GM23338 (cell line): ENCODE measurements at regions not wholly inside any gene's neighbourhood (a gene's known extent, or its start where the extent isn't known, plus 50 kb on each side); places are given as distances from the start of the nearest gene placed in this dataset.

Experiments used
- ATAC-seq: fragments of 200-7000 bp; cut with Tn5 transposase; 3 replicates; pipeline ENCODE4 v1.9.1; 2020
- DNase-seq: peaks from one replicate; pipeline ENCODE4 v3.0.0-alpha.2; 2015; ENCODE audit warnings: low spot score
- H2AFZ ChIP-seq: fragments of 200-600 bp; sonication (generic); 2 replicates; pipeline ENCODE4 v1.8.0; 2016; ENCODE audit warnings: antibody characterized with exemption, mild to moderate bottlenecking, moderate library complexity
- H3F3A ChIP-seq: fragments of 200-600 bp; sonication (generic); replicated peaks from 2 replicates; pipeline ENCODE4 v1.8.0; 2017; ENCODE audit warnings: antibody characterized with exemption, mixed run types, low read depth
- H3K27ac ChIP-seq: fragments of 200-600 bp; sonication (generic); 2 replicates; pipeline ENCODE4 v1.6.1; 2016; ENCODE audit warnings: low read depth
- H3K27me3 ChIP-seq: fragments of 200-600 bp; sonication (generic); 2 replicates; pipeline ENCODE4 v1.8.0; 2016; ENCODE audit warnings: mild to moderate bottlenecking, mixed run types, moderate library complexity; ENCODE audit not compliant: insufficient read depth
- H3K36me3 ChIP-seq: fragments of 200-600 bp; sonication (generic); 2 replicates; pipeline ENCODE4 v1.8.0; 2016; ENCODE audit warnings: mild to moderate bottlenecking; ENCODE audit not compliant: insufficient read depth
- H3K4me1 ChIP-seq: fragments of 200-600 bp; sonication (generic); 2 replicates; pipeline ENCODE4 v1.8.0; 2016; ENCODE audit warnings: mild to moderate bottlenecking, moderate library complexity; ENCODE audit not compliant: insufficient read depth
- H3K4me2 ChIP-seq: fragments of 200-600 bp; sonication (generic); 2 replicates; pipeline ENCODE4 v1.7.1; 2017; ENCODE audit warnings: mixed run types
- H3K4me3 ChIP-seq: fragments of 200-600 bp; sonication (generic); 2 replicates; pipeline ENCODE4 v1.6.1; 2016; ENCODE audit warnings: mixed run types
- H3K79me2 ChIP-seq: fragments of 200-600 bp; sonication (generic); replicated peaks from 2 replicates; pipeline ENCODE4 v1.8.0; 2017; ENCODE audit warnings: mild to moderate bottlenecking; ENCODE audit not compliant: insufficient read depth
- H3K9me2 ChIP-seq: fragments of 200-600 bp; sonication (generic); 2 replicates; pipeline ENCODE4 v1.8.0; 2017; ENCODE audit not compliant: insufficient read depth
- H4K20me1 ChIP-seq: fragments of 200-600 bp; sonication (generic); replicated peaks from 2 replicates; pipeline ENCODE4 v1.8.0; 2017; ENCODE audit warnings: mild to moderate bottlenecking; ENCODE audit not compliant: insufficient read depth
- H3K27ac Mint-ChIP-seq: 2 replicates; pipeline ENCODE4 v1.8.0; 2020; ENCODE audit warnings: inconsistent platforms, mild to moderate bottlenecking, moderate library complexity, mixed read lengths
- H3K27me3 Mint-ChIP-seq: 3 replicates; pipeline ENCODE4 v1.8.0; 2022; ENCODE audit warnings: low read depth, mild to moderate bottlenecking, moderate library complexity, mixed read lengths, inconsistent platforms; ENCODE audit not compliant: insufficient read depth, poor library complexity
- H3K36me3 Mint-ChIP-seq: 3 replicates; pipeline ENCODE4 v1.8.0; 2021; ENCODE audit warnings: low read depth, mild to moderate bottlenecking, inconsistent platforms, moderate library complexity, mixed read lengths
- H3K4me1 Mint-ChIP-seq: 3 replicates; pipeline ENCODE4 v1.8.0; 2020; ENCODE audit warnings: mild to moderate bottlenecking, inconsistent platforms, mixed read lengths
- H3K4me3 Mint-ChIP-seq: 3 replicates; pipeline ENCODE4 v1.8.0; 2021; ENCODE audit warnings: moderate library complexity, mild to moderate bottlenecking, inconsistent platforms, mixed read lengths
- H3K9me3 Mint-ChIP-seq: 3 replicates; pipeline ENCODE4 v1.8.0; 2020; ENCODE audit warnings: moderate library complexity, mild to moderate bottlenecking, inconsistent platforms, mixed read lengths
- EZH2 ChIP-seq: fragments of 200-600 bp; sonication (generic); IDR thresholded peaks from one replicate; pipeline ENCODE4 v1.8.0; 2017; ENCODE audit warnings: antibody characterized with exemption, mild to moderate bottlenecking, low read depth; ENCODE audit not compliant: unreplicated experiment
- EZH2phosphoT487 ChIP-seq: fragments of 200-600 bp; sonication (generic); IDR thresholded peaks from one replicate; pipeline ENCODE4 v1.8.1; 2018; ENCODE audit warnings: antibody characterized with exemption; ENCODE audit not compliant: unreplicated experiment
- JUNB ChIP-seq: IDR thresholded peaks from one replicate; pipeline ENCODE4 v1.6.1; 2016; ENCODE audit warnings: antibody characterized with exemption; ENCODE audit not compliant: unreplicated experiment
- NANOG ChIP-seq: IDR thresholded peaks from 2 replicates; pipeline ENCODE4 v1.6.1; 2016; ENCODE audit warnings: antibody characterized with exemption, borderline replicate concordance
- POLR2AphosphoS5 ChIP-seq: IDR thresholded peaks from 2 replicates; pipeline ENCODE4 v1.6.1; 2016; ENCODE audit warnings: antibody characterized with exemption, low read depth
- STAT1 ChIP-seq: IDR thresholded peaks from one replicate; pipeline ENCODE4 v1.6.1; 2016; ENCODE audit warnings: antibody characterized with exemption; ENCODE audit not compliant: unreplicated experiment
- ZNF114 ChIP-seq: fragments of 250-450 bp; sonication (Bioruptor Pico); IDR thresholded peaks from 2 replicates; pipeline ENCODE4 v1.5.0; 2020; ENCODE audit warnings: mild to moderate bottlenecking, moderate library complexity
- ZNF331 ChIP-seq: fragments of 250-450 bp; sonication (Bioruptor Pico); IDR thresholded peaks from 2 replicates; pipeline ENCODE4 v1.5.0; 2020; ENCODE audit warnings: low read depth, mild to moderate bottlenecking, moderate library complexity
- TF ChIP-seq, protein P1 (sequence below), 2 experiments: fragments of 200-600 bp in 1 of 2; sonication (generic) in 1 of 2; conservative IDR thresholded peaks; 2 replicates each; pipeline versions ENCODE4 v1.5.1 to v1.6.1; 2016 to 2017; ENCODE audit warnings: antibody characterized with exemption in 2 of 2, low read depth in 2 of 2, mild to moderate bottlenecking in 2 of 2, moderate library complexity in 1 of 2
- TF ChIP-seq, protein P2 (sequence below): IDR thresholded peaks from 2 replicates; pipeline ENCODE4 v1.6.1; 2016; ENCODE audit warnings: antibody characterized with exemption
- TF ChIP-seq, protein P3 (sequence below): IDR thresholded peaks from one replicate; pipeline ENCODE4 v1.6.1; 2018; ENCODE audit warnings: antibody characterized with exemption; ENCODE audit not compliant: unreplicated experiment
- TF ChIP-seq, protein P4 (sequence below): fragments of 250-450 bp; sonication (Bioruptor Pico); IDR thresholded peaks from 2 replicates; pipeline ENCODE4 v1.5.0; 2020; ENCODE audit warnings: mild to moderate bottlenecking, moderate library complexity

DNA sequence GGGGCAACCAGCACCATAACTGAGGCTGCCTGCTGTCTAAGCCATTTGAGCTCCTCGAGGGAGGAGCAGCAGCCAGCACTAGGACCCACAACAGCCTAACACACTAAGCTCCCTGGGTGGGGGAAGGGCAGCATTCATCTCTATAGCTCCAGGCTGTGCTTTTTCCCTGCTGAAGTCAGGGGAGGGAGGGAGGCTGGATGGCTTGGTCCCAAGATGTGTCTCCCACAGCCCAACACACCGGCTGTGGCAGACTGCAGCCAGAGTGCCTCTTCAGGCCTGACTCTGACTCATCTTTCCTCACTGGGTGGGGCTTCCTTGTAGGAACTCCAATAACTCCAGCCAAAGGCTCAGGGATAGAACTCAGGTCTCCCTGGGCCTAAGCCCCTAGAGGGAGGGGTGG, 296.3 kb downstream of the PRDM2 start (continued):
- TF ChIP-seq, protein P1, sequence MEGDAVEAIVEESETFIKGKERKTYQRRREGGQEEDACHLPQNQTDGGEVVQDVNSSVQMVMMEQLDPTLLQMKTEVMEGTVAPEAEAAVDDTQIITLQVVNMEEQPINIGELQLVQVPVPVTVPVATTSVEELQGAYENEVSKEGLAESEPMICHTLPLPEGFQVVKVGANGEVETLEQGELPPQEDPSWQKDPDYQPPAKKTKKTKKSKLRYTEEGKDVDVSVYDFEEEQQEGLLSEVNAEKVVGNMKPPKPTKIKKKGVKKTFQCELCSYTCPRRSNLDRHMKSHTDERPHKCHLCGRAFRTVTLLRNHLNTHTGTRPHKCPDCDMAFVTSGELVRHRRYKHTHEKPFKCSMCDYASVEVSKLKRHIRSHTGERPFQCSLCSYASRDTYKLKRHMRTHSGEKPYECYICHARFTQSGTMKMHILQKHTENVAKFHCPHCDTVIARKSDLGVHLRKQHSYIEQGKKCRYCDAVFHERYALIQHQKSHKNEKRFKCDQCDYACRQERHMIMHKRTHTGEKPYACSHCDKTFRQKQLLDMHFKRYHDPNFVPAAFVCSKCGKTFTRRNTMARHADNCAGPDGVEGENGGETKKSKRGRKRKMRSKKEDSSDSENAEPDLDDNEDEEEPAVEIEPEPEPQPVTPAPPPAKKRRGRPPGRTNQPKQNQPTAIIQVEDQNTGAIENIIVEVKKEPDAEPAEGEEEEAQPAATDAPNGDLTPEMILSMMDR (conservative IDR thresholded peaks at IDR 0.05; ENCODE audit: low read depth in 2 of 2), result no peak
- TF ChIP-seq, protein P2, sequence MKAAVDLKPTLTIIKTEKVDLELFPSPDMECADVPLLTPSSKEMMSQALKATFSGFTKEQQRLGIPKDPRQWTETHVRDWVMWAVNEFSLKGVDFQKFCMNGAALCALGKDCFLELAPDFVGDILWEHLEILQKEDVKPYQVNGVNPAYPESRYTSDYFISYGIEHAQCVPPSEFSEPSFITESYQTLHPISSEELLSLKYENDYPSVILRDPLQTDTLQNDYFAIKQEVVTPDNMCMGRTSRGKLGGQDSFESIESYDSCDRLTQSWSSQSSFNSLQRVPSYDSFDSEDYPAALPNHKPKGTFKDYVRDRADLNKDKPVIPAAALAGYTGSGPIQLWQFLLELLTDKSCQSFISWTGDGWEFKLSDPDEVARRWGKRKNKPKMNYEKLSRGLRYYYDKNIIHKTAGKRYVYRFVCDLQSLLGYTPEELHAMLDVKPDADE, result no peak
- TF ChIP-seq NANOG, result no peak
- no peak for TF ChIP-seq ZNF331 (CRISPR knock-in tag)
- TF ChIP-seq STAT1, result no peak
- TF ChIP-seq, protein P3, sequence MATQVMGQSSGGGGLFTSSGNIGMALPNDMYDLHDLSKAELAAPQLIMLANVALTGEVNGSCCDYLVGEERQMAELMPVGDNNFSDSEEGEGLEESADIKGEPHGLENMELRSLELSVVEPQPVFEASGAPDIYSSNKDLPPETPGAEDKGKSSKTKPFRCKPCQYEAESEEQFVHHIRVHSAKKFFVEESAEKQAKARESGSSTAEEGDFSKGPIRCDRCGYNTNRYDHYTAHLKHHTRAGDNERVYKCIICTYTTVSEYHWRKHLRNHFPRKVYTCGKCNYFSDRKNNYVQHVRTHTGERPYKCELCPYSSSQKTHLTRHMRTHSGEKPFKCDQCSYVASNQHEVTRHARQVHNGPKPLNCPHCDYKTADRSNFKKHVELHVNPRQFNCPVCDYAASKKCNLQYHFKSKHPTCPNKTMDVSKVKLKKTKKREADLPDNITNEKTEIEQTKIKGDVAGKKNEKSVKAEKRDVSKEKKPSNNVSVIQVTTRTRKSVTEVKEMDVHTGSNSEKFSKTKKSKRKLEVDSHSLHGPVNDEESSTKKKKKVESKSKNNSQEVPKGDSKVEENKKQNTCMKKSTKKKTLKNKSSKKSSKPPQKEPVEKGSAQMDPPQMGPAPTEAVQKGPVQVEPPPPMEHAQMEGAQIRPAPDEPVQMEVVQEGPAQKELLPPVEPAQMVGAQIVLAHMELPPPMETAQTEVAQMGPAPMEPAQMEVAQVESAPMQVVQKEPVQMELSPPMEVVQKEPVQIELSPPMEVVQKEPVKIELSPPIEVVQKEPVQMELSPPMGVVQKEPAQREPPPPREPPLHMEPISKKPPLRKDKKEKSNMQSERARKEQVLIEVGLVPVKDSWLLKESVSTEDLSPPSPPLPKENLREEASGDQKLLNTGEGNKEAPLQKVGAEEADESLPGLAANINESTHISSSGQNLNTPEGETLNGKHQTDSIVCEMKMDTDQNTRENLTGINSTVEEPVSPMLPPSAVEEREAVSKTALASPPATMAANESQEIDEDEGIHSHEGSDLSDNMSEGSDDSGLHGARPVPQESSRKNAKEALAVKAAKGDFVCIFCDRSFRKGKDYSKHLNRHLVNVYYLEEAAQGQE, result no peak
- no peak for TF ChIP-seq EZH2
- TF ChIP-seq ZNF114 (CRISPR knock-in tag), result no peak
- TF ChIP-seq EZH2phosphoT487, result no peak
- no peak for TF ChIP-seq JUNB
- TF ChIP-seq POLR2AphosphoS5, result no peak

DNA sequence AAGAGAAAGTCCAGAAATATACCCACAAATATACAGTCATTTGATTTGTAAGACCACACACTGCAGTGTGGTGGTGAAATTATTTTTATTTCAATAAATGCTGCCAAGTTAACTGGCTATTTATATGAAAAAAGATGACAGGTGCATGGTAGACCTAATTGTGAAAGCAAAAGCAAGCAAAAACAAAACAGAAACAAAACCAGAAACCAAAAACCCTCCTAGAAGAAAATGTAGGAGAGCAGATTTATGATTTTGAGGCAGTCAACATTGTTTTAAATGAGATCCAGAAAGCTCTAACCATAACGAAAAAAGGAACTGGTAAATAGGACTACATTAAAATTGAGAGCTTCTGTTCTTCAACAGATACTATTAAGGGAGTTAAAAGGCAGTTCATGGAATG, 303.6 kb downstream of the PRDM2 start:
- Mint-ChIP-seq H3K36me3 (peaks cover 18% of the 10 kb centered on the region), H3K4me1 (no peaks in the 10 kb centered on the region), H3K27me3 (peaks cover 2% of the 10 kb centered on the region), H3K9me3 (peaks cover 47% of the 10 kb centered on the region), H3K4me3 (no peak overlapping the region), H3K27ac (no peak overlapping the region)
- H3K4me1 ChIP-seq, result no peaks in the 10 kb centered on the region
- no peak overlapping the region for H3K27ac ChIP-seq
- no peak overlapping the region for H3K4me2 ChIP-seq
- no peak overlapping the region for H2AFZ ChIP-seq
- ATAC-seq (no peak), DNase-seq (no peak)
- H3F3A ChIP-seq, result no peaks in the 10 kb centered on the region
- no peaks in the 10 kb centered on the region for H3K79me2 ChIP-seq
- no peaks in the 10 kb centered on the region for H4K20me1 ChIP-seq
- no peaks in the 10 kb centered on the region for H3K9me2 ChIP-seq
- no peaks in the 10 kb centered on the region for H3K27me3 ChIP-seq
- no peaks in the 10 kb centered on the region for H3K36me3 ChIP-seq
- H3K4me3 ChIP-seq, result no peak overlapping the region
- TF ChIP-seq, protein P4, sequence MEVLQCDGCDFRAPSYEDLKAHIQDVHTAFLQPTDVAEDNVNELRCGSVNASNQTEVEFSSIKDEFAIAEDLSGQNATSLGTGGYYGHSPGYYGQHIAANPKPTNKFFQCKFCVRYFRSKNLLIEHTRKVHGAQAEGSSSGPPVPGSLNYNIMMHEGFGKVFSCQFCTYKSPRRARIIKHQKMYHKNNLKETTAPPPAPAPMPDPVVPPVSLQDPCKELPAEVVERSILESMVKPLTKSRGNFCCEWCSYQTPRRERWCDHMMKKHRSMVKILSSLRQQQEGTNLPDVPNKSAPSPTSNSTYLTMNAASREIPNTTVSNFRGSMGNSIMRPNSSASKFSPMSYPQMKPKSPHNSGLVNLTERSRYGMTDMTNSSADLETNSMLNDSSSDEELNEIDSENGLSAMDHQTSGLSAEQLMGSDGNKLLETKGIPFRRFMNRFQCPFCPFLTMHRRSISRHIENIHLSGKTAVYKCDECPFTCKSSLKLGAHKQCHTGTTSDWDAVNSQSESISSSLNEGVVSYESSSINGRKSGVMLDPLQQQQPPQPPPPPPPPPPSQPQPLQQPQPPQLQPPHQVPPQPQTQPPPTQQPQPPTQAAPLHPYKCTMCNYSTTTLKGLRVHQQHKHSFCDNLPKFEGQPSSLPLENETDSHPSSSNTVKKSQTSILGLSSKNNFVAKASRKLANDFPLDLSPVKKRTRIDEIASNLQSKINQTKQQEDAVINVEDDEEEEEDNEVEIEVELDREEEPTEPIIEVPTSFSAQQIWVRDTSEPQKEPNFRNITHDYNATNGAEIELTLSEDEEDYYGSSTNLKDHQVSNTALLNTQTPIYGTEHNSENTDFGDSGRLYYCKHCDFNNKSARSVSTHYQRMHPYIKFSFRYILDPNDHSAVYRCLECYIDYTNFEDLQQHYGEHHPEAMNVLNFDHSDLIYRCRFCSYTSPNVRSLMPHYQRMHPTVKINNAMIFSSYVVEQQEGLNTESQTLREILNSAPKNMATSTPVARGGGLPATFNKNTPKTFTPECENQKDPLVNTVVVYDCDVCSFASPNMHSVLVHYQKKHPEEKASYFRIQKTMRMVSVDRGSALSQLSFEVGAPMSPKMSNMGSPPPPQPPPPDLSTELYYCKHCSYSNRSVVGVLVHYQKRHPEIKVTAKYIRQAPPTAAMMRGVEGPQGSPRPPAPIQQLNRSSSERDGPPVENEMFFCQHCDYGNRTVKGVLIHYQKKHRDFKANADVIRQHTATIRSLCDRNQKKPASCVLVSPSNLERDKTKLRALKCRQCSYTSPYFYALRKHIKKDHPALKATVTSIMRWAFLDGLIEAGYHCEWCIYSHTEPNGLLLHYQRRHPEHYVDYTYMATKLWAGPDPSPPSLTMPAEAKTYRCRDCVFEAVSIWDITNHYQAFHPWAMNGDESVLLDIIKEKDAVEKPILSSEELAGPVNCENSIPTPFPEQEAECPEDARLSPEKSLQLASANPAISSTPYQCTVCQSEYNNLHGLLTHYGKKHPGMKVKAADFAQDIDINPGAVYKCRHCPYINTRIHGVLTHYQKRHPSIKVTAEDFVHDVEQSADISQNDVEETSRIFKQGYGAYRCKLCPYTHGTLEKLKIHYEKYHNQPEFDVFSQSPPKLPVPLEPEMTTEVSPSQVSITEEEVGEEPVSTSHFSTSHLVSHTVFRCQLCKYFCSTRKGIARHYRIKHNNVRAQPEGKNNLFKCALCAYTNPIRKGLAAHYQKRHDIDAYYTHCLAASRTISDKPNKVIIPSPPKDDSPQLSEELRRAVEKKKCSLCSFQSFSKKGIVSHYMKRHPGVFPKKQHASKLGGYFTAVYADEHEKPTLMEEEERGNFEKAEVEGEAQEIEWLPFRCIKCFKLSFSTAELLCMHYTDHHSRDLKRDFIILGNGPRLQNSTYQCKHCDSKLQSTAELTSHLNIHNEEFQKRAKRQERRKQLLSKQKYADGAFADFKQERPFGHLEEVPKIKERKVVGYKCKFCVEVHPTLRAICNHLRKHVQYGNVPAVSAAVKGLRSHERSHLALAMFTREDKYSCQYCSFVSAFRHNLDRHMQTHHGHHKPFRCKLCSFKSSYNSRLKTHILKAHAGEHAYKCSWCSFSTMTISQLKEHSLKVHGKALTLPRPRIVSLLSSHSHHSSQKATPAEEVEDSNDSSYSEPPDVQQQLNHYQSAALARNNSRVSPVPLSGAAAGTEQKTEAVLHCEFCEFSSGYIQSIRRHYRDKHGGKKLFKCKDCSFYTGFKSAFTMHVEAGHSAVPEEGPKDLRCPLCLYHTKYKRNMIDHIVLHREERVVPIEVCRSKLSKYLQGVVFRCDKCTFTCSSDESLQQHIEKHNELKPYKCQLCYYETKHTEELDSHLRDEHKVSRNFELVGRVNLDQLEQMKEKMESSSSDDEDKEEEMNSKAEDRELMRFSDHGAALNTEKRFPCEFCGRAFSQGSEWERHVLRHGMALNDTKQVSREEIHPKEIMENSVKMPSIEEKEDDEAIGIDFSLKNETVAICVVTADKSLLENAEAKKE (CRISPR knock-in tag), result no peak
- TF ChIP-seq, protein P2, result no peak
